ENCODE measurements at regions not wholly inside any gene's neighbourhood (a gene's known extent, or its start where the extent isn't known, plus 50 kb on each side); places are given as distances from the start of the nearest gene placed in this dataset.

DNA sequence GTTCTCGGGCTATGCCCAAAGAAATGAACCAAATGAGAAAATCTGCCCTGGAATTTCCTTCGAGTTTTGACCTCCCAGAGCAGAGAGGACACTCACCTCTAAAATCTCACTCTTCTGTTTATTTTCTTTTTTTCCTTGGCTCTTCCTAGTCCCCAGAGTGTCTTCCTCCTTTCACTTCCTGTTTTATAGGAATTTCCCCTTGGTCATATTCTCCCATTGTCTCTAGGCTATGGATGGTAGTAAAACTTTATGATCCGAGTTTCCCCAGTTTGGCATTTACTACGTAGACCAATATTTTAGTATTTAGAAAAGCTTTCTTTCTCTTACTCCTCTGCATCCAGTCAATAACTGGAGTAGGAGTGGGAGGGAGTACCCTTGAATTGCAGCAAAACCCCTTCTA, 354.5 kb upstream of the ZNF608 start:
- H3K27me3 ChIP-seq (ENCODE audit: control insufficient read depth, insufficient read depth, low read length, poor library complexity, severe bottlenecking): no peaks in the 10 kb centered on the region
- H3K4me3 ChIP-seq (ENCODE audit: low read length): no peak overlapping the region
- 92 to 100% methylated on average over 2 to 4 of the region's 4 CpGs for WGBS, 2 experiments (ENCODE audit: insufficient coverage in 1 of 2, insufficient read length in 1 of 2)
- DNase-seq: no peak
- H3K9me3 ChIP-seq (ENCODE audit: control insufficient read depth, low read length): peaks cover 5% of the 10 kb centered on the region
- Mint-ChIP-seq H3K36me3 (ENCODE audit: low read depth) (no peaks in the 10 kb centered on the region), H3K4me1 (no peaks in the 10 kb centered on the region), H3K27me3 (ENCODE audit: insufficient read depth) (no peaks in the 10 kb centered on the region), H3K27ac (no peak overlapping the region), H3K4me3 (no peak overlapping the region), H3K9me3 (peaks cover 10% of the 10 kb centered on the region)
- no peak overlapping the region for H3K27ac ChIP-seq (ENCODE audit: low read depth, low read length)
- H3K36me3 ChIP-seq (ENCODE audit: control insufficient read depth, insufficient read depth, low read length): no peaks in the 10 kb centered on the region
- H3K4me1 ChIP-seq (ENCODE audit: control insufficient read depth, insufficient read depth, low read length): no peaks in the 10 kb centered on the region
- TF ChIP-seq CTCF (conservative IDR thresholded peaks at IDR 0.05): no peak
- H3K9ac ChIP-seq (ENCODE audit: extremely low read depth, low read length, poor library complexity, severe bottlenecking): no peak overlapping the region

GRCh38 chr5:125103459-125103858, 357.0 kb upstream of the ZNF608 start:
- no peak overlapping the region for H3K4me3 ChIP-seq (ENCODE audit: low read length)
- no peaks in the 10 kb centered on the region for H3K27me3 ChIP-seq (ENCODE audit: control insufficient read depth, insufficient read depth, low read length, poor library complexity, severe bottlenecking)
- Mint-ChIP-seq H3K27ac (no peak overlapping the region), H3K9me3 (no peaks in the 10 kb centered on the region), H3K4me1 (no peaks in the 10 kb centered on the region), H3K4me3 (no peak overlapping the region), H3K27me3 (ENCODE audit: insufficient read depth) (no peaks in the 10 kb centered on the region), H3K36me3 (ENCODE audit: low read depth) (no peaks in the 10 kb centered on the region)
- DNase-seq: no peak
- WGBS, 2 experiments (ENCODE audit: insufficient coverage in 1 of 2, insufficient read length in 1 of 2): 100% methylated on average over 1 of the region's 1 CpG
- no peaks in the 10 kb centered on the region for H3K9me3 ChIP-seq (ENCODE audit: control insufficient read depth, low read length)
- no peaks in the 10 kb centered on the region for H3K36me3 ChIP-seq (ENCODE audit: control insufficient read depth, insufficient read depth, low read length)
- TF ChIP-seq CTCF (conservative IDR thresholded peaks at IDR 0.05): no peak
- no peak overlapping the region for H3K27ac ChIP-seq (ENCODE audit: low read depth, low read length)
- no peak overlapping the region for H3K9ac ChIP-seq (ENCODE audit: extremely low read depth, low read length, poor library complexity, severe bottlenecking)
- H3K4me1 ChIP-seq (ENCODE audit: control insufficient read depth, insufficient read depth, low read length): no peaks in the 10 kb centered on the region

GRCh38 chr5:125106271-125106670, 359.8 kb upstream of the ZNF608 start:
- no peaks in the 10 kb centered on the region for H3K4me1 Mint-ChIP-seq
- 100% methylated on average over 1 of the region's 1 CpG; no CpG with 5 or more reads in 1 of the 2 experiments for WGBS, 2 experiments (ENCODE audit: insufficient coverage in 1 of 2, insufficient read length in 1 of 2)
- DNase-seq: no peak
- Histone ChIP-seq H3K9ac (ENCODE audit: extremely low read depth, low read length, poor library complexity, severe bottlenecking) (no peak overlapping the region), H3K36me3 (ENCODE audit: control insufficient read depth, insufficient read depth, low read length) (no peaks in the 10 kb centered on the region), H3K27ac (ENCODE audit: low read depth, low read length) (no peak overlapping the region), H3K27me3 (ENCODE audit: control insufficient read depth, insufficient read depth, low read length, poor library complexity, severe bottlenecking) (no peaks in the 10 kb centered on the region), H3K4me3 (ENCODE audit: low read length) (no peak overlapping the region), H3K4me1 (ENCODE audit: control insufficient read depth, insufficient read depth, low read length) (no peaks in the 10 kb centered on the region), H3K9me3 (ENCODE audit: control insufficient read depth, low read length) (no peaks in the 10 kb centered on the region)
- no peaks in the 10 kb centered on the region for H3K9me3 Mint-ChIP-seq
- H3K4me3 Mint-ChIP-seq: no peak overlapping the region
- H3K27ac Mint-ChIP-seq: no peak overlapping the region
- TF ChIP-seq CTCF (conservative IDR thresholded peaks at IDR 0.05): no peak
- no peaks in the 10 kb centered on the region for H3K36me3 Mint-ChIP-seq (ENCODE audit: low read depth)
- no peaks in the 10 kb centered on the region for H3K27me3 Mint-ChIP-seq (ENCODE audit: insufficient read depth)
